Ovary (tissue), 3 donors: ENCODE measurements at regions not wholly inside any gene's neighbourhood (a gene's known extent, or its start where the extent isn't known, plus 50 kb on each side); places are given as distances from the start of the nearest gene placed in this dataset.

Experiments
- EP300 ChIP-seq: sonication (generic); formaldehyde crosslinking; IDR thresholded peaks from one replicate; pipeline ENCODE4 v1.6.1; 2017; ENCODE audit warnings: antibody characterized with exemption
- POLR2A ChIP-seq: fragments of 450-650 bp; IDR thresholded peaks from one replicate; pipeline ENCODE4 v1.6.1; 2017; ENCODE audit warnings: antibody characterized with exemption, mild to moderate bottlenecking, moderate library complexity
- TF ChIP-seq, protein P1 (sequence below), 3 donors: fragments of 450-650 bp in 2 of 3; fragments of 200-600 bp in 1 of 3; IDR thresholded peaks; one replicate each; pipeline versions ENCODE4 v1.5.1 to v1.8.0; 2016 to 2022; ENCODE audit warnings: antibody characterized with exemption in 3 of 3, mild to moderate bottlenecking in 1 of 3
- donor health status: DM: no; HTN: no; CAD: no.

- TF ChIP-seq, protein P1, sequence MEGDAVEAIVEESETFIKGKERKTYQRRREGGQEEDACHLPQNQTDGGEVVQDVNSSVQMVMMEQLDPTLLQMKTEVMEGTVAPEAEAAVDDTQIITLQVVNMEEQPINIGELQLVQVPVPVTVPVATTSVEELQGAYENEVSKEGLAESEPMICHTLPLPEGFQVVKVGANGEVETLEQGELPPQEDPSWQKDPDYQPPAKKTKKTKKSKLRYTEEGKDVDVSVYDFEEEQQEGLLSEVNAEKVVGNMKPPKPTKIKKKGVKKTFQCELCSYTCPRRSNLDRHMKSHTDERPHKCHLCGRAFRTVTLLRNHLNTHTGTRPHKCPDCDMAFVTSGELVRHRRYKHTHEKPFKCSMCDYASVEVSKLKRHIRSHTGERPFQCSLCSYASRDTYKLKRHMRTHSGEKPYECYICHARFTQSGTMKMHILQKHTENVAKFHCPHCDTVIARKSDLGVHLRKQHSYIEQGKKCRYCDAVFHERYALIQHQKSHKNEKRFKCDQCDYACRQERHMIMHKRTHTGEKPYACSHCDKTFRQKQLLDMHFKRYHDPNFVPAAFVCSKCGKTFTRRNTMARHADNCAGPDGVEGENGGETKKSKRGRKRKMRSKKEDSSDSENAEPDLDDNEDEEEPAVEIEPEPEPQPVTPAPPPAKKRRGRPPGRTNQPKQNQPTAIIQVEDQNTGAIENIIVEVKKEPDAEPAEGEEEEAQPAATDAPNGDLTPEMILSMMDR (IDR thresholded peaks at IDR 0.05): no peak
- TF ChIP-seq POLR2A (no peak), EP300 (no peak)
Observed at GRCh38 chr21:19236209-19236608, 832.6 kb upstream of the TMPRSS15 start.
